ENCODE measurements at regions not wholly inside any gene's neighbourhood (a gene's known extent, or its start where the extent isn't known, plus 50 kb on each side); places are given as distances from the start of the nearest gene placed in this dataset.

- Histone ChIP-seq H3K4me1 (no peaks in the 10 kb centered on the region), H3K4me3 (no peak overlapping the region), H3K36me3 (no peaks in the 10 kb centered on the region), H3K9me3 (no peaks in the 10 kb centered on the region), H3K27me3 (peaks cover 0 to 4% (median 0%) of the 10 kb centered on the region in 4 donors), H3K27ac (replicated peaks in 1 of 4) (no peak overlapping the region)
- 87% methylated on average over 3 of the region's 3 CpGs for WGBS
- no peak for TF ChIP-seq POLR2A (IDR thresholded peaks at IDR 0.05; ENCODE audit: low read depth)
- no peak for DNase-seq (ENCODE audit: extremely low spot score)
- intact Hi-C loops (cut with DNase I) = no loop called here
Measured at GRCh38 chr6:170069611-170070010, 221.3 kb downstream of the DLL1 start.

DNA sequence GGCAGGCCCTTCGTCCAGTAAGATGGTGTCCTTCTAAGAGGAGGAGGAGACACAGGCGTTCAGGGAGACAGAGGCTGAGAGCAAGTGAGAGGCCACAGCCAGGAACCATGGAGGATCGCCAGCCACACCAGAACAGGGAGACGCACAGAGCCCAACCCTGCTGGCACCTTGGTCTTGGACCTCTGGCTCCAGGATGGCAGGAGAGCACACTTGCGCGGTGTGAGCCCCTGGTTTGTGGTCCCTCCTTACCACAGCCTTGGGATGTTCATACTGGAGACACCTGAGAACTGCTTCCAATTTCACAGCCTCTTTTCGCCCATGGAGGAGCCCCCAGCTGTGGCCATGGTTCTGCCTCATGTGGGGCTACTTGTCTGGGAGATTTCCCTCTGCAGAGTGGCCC, 222.4 kb downstream of the DLL1 start:
- H3K9me3 ChIP-seq = no peaks in the 10 kb centered on the region
- DNase-seq (ENCODE audit: extremely low spot score) = no peak
- 81% methylated on average over 5 of the region's 7 CpGs for WGBS
- H3K36me3 ChIP-seq = no peaks in the 10 kb centered on the region
- peaks cover 0 to 4% (median 0%) of the 10 kb centered on the region in 4 donors for H3K27me3 ChIP-seq
- no peak overlapping the region for H3K4me3 ChIP-seq
- TF ChIP-seq POLR2A (IDR thresholded peaks at IDR 0.05; ENCODE audit: low read depth) (no peak), POLR2AphosphoS5 (IDR thresholded peaks at IDR 0.05) (no peak), CTCF (IDR thresholded peaks at IDR 0.05) (no peak), EP300 (IDR thresholded peaks at IDR 0.05) (no peak)
- intact Hi-C loops (cut with DNase I) = no loop called here
- no peak overlapping the region for H3K27ac ChIP-seq (replicated peaks in 1 of 4)
- no peaks in the 10 kb centered on the region for H3K4me1 ChIP-seq

DNA sequence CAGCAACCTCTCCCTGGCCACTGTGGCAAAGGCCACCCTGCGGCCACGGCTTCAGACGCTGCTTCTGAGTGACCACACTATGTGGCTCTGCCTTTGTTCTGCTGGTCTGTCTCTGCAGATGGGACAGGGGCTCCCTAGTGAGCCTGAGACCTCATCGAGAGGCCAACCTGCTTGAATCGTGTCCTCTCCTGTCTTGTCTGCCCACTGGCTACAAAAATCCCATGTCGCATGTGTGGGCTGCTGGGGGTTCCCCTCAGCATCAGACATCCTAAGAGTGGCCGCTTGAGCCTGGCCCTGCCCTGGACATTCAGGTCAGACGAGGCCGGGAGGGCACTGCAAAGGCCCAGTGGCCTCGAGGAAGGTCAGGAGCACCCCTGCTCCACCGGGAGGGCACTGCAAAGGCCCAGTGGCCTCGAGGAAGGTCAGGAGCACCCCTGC, 222.9 kb downstream of the DLL1 start:
- Histone ChIP-seq H3K4me3 (no peak overlapping the region), H3K27ac (replicated peaks in 1 of 4) (no peak overlapping the region), H3K36me3 (no peaks in the 10 kb centered on the region), H3K27me3 (peaks cover 0 to 4% (median 0%) of the 10 kb centered on the region in 4 donors), H3K4me1 (no peaks in the 10 kb centered on the region), H3K9me3 (no peaks in the 10 kb centered on the region)
- WGBS = 74% methylated on average over 3 of the region's 12 CpGs
- DNase-seq (ENCODE audit: extremely low spot score) = no peak
- intact Hi-C loops (cut with DNase I) = no loop called here
- TF ChIP-seq POLR2A (IDR thresholded peaks at IDR 0.05; ENCODE audit: low read depth) (no peak), EP300 (IDR thresholded peaks at IDR 0.05) (no peak), CTCF (IDR thresholded peaks at IDR 0.05) (no peak), POLR2AphosphoS5 (IDR thresholded peaks at IDR 0.05) (no peak)

- H3K9me3 ChIP-seq = no peaks in the 10 kb centered on the region
- intact Hi-C loops (cut with DNase I) = no loop called here
- DNase-seq (ENCODE audit: extremely low spot score) = no peak
- 52% methylated on average over 8 of the region's 18 CpGs for WGBS
- H3K27ac ChIP-seq (replicated peaks in 1 of 4) = no peak overlapping the region
- H3K4me1 ChIP-seq = no peaks in the 10 kb centered on the region
- H3K27me3 ChIP-seq = peaks cover 0 to 4% (median 0%) of the 10 kb centered on the region in 4 donors
- H3K36me3 ChIP-seq = no peaks in the 10 kb centered on the region
- no peak for TF ChIP-seq CTCF (IDR thresholded peaks at IDR 0.05)
- TF ChIP-seq POLR2A (IDR thresholded peaks at IDR 0.05; ENCODE audit: low read depth) = no peak
- no peak for TF ChIP-seq EP300 (IDR thresholded peaks at IDR 0.05)
- TF ChIP-seq POLR2AphosphoS5 (IDR thresholded peaks at IDR 0.05) = no peak
- H3K4me3 ChIP-seq = no peak overlapping the region
Measured at GRCh38 chr6:170067181-170067641, 223.7 kb downstream of the DLL1 start.

DNA sequence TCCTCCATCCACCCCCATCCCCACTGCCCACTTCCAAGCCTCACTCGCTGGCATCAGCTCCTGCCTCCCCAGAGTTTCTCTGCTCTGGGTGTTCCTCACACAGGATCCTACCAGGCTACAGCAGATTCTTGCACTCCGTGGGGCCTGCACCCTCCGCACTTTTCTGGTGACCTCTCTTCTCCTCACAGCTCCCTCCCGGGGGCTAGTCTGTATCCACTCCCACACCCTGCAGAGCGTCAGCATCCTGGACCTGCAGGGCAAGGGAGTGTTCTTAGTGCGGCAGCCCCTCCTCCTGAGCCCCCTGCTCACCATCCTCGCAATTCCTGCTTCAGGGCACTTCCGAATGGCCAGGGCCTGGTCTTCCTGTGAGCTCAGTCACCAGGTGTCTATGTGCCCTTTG, 224.2 kb downstream of the DLL1 start:
- intact Hi-C loops (cut with DNase I) = no loop called here
- TF ChIP-seq POLR2A (IDR thresholded peaks at IDR 0.05; ENCODE audit: low read depth) = no peak
- TF ChIP-seq POLR2AphosphoS5 (IDR thresholded peaks at IDR 0.05) = no peak
- TF ChIP-seq EP300 (IDR thresholded peaks at IDR 0.05) = no peak
- no peak for TF ChIP-seq CTCF (IDR thresholded peaks at IDR 0.05)
- no peak for DNase-seq (ENCODE audit: extremely low spot score)

More for the DNA sequence above, 224.2 kb downstream of the DLL1 start:
- Histone ChIP-seq H3K36me3 (no peaks in the 10 kb centered on the region), H3K27ac (replicated peaks in 1 of 4) (no peak overlapping the region), H3K4me1 (no peaks in the 10 kb centered on the region), H3K4me3 (no peak overlapping the region), H3K27me3 (peaks cover 0 to 4% (median 0%) of the 10 kb centered on the region in 4 donors), H3K9me3 (no peaks in the 10 kb centered on the region)
- WGBS = 81% methylated on average over 8 of the region's 8 CpGs

Measured in esophagus muscularis mucosa (tissue), 4 donors.